HG03354 (cell line): ENCODE measurements at regions not wholly inside any gene's neighbourhood (a gene's known extent, or its start where the extent isn't known, plus 50 kb on each side); places are given as distances from the start of the nearest gene placed in this dataset.

Experiments
- ATAC-seq: cut with Tn5 transposase; IDR thresholded peaks from one replicate; pipeline ENCODE4 v1.9.1; 2021; ENCODE audit warnings: mild to moderate bottlenecking; ENCODE audit not compliant: unreplicated experiment, poor library complexity, severe bottlenecking

GRCh38 chr13:53601113-53601512 is 572.5 kb downstream of the OLFM4 start:
- no peak for ATAC-seq

- ATAC-seq = no peak
Measured at GRCh38 chr13:53605326-53605725, 576.7 kb downstream of the OLFM4 start.

- ATAC-seq = no peak
Measured at GRCh38 chr13:53612200-53612599, 583.6 kb downstream of the OLFM4 start.

- ATAC-seq = no peak
Measured at GRCh38 chr13:53622456-53622855, 593.8 kb downstream of the OLFM4 start.

- ATAC-seq = no peak
Measured at GRCh38 chr13:53623146-53623545, 594.5 kb downstream of the OLFM4 start.

GRCh38 chr13:53631511-53631910 is 602.9 kb downstream of the OLFM4 start:
- ATAC-seq = no peak

- ATAC-seq = no peak
Measured at GRCh38 chr13:53638040-53638439, 609.4 kb downstream of the OLFM4 start.

GRCh38 chr13:53642306-53642705 is 613.7 kb downstream of the OLFM4 start:
- no peak for ATAC-seq

GRCh38 chr13:53648673-53649072 is 620.1 kb downstream of the OLFM4 start:
- ATAC-seq = no peak

GRCh38 chr13:53672005-53672404 is 643.4 kb downstream of the OLFM4 start:
- ATAC-seq = no peak

- no peak for ATAC-seq
Measured at GRCh38 chr13:53683146-53683545, 654.5 kb downstream of the OLFM4 start.

- ATAC-seq = no peak
Measured at GRCh38 chr13:53683608-53684007, 655.0 kb downstream of the OLFM4 start.

- no peak for ATAC-seq
Measured at GRCh38 chr13:53691417-53691816, 662.8 kb downstream of the OLFM4 start.

GRCh38 chr13:53694814-53695532 is 666.4 kb downstream of the OLFM4 start:
- ATAC-seq = no peak

- ATAC-seq = no peak
Measured at GRCh38 chr13:53703371-53704080, 674.9 kb downstream of the OLFM4 start.

GRCh38 chr13:53719281-53719680 is 690.7 kb downstream of the OLFM4 start:
- no peak for ATAC-seq

- ATAC-seq = no peak
Measured at GRCh38 chr13:53732664-53733063, 704.1 kb downstream of the OLFM4 start.

- ATAC-seq = no peak
Measured at GRCh38 chr13:53743906-53744305, 715.3 kb downstream of the OLFM4 start.

GRCh38 chr13:53747825-53748224 is 719.2 kb downstream of the OLFM4 start:
- ATAC-seq = no peak

GRCh38 chr13:53749306-53749705 is 720.7 kb downstream of the OLFM4 start:
- ATAC-seq = no peak

GRCh38 chr13:53759016-53759415 is 730.4 kb downstream of the OLFM4 start:
- no peak for ATAC-seq
